Smooth muscle cell (in vitro differentiated cells): ENCODE measurements at regions not wholly inside any gene's neighbourhood (a gene's known extent, or its start where the extent isn't known, plus 50 kb on each side); places are given as distances from the start of the nearest gene placed in this dataset.

Experiments
- DNase-seq: peaks from one replicate; lab custom pipeline; 2025; ENCODE audit not compliant: unreplicated experiment; lab: John Stamatoyannopoulos, UW
- H2AFZ ChIP-seq: fragments of 200-600 bp; sonication (generic); 2 replicates; pipeline ENCODE4 v1.6.0; 2016; ENCODE audit warnings: antibody characterized with exemption, low read depth, mild to moderate bottlenecking
- H3F3A ChIP-seq: fragments of 200-600 bp; sonication (generic); 2 replicates; pipeline ENCODE4 v1.6.0; 2017; ENCODE audit warnings: antibody characterized with exemption, low read depth
- H3K27ac ChIP-seq: fragments of 200-600 bp; sonication (generic); 2 replicates; pipeline ENCODE4 v1.5.1; 2016; ENCODE audit warnings: low read depth, mild to moderate bottlenecking
- H3K27me3 ChIP-seq: fragments of 200-600 bp; sonication (generic); 2 replicates; pipeline ENCODE4 v1.6.1; 2016; ENCODE audit warnings: low read depth, mild to moderate bottlenecking
- H3K36me3 ChIP-seq: fragments of 200-600 bp; sonication (generic); 2 replicates; pipeline ENCODE4 v1.5.1; 2016; ENCODE audit warnings: low read depth
- H3K4me1 ChIP-seq: fragments of 200-600 bp; sonication (generic); 2 replicates; pipeline ENCODE4 v1.5.1; 2016; ENCODE audit warnings: low read depth
- H3K4me2 ChIP-seq: fragments of 200-600 bp; sonication (generic); 2 replicates; pipeline ENCODE4 v1.6.0; 2016; ENCODE audit warnings: mild to moderate bottlenecking
- H3K4me3 ChIP-seq: fragments of 200-600 bp; sonication (generic); 2 replicates; pipeline ENCODE4 v1.5.1; 2016; ENCODE audit warnings: mild to moderate bottlenecking
- H3K79me2 ChIP-seq: fragments of 200-600 bp; sonication (generic); 2 replicates; pipeline ENCODE4 v1.6.0; 2016; ENCODE audit warnings: low read depth, mild to moderate bottlenecking
- H3K9ac ChIP-seq: fragments of 200-600 bp; sonication (generic); 2 replicates; pipeline ENCODE4 v1.6.0; 2016; ENCODE audit warnings: low read depth
- H3K9me3 ChIP-seq: fragments of 200-600 bp; sonication (generic); replicated peaks from 2 replicates; pipeline ENCODE4 v1.5.1; 2016; ENCODE audit warnings: low read depth
- H4K20me1 ChIP-seq: fragments of 200-600 bp; sonication (generic); 2 replicates; pipeline ENCODE4 v1.6.0; 2016; ENCODE audit warnings: low read depth
- WGBS: methylation state at CpG from one replicate; pipeline ENCODE4 v1.1.7; 2016; ENCODE audit warnings: low lambda C conversion rate; 5-methylcytosine and 5-hydroxymethylcytosine counted together
- TF ChIP-seq, protein P1 (sequence below): fragments of 200-600 bp; sonication (generic); IDR thresholded peaks from 2 replicates; pipeline ENCODE4 v1.5.1; 2017; ENCODE audit warnings: borderline replicate concordance, mild to moderate bottlenecking, antibody characterized with exemption; ENCODE audit not compliant: insufficient read depth, poor library complexity, severe bottlenecking

DNA sequence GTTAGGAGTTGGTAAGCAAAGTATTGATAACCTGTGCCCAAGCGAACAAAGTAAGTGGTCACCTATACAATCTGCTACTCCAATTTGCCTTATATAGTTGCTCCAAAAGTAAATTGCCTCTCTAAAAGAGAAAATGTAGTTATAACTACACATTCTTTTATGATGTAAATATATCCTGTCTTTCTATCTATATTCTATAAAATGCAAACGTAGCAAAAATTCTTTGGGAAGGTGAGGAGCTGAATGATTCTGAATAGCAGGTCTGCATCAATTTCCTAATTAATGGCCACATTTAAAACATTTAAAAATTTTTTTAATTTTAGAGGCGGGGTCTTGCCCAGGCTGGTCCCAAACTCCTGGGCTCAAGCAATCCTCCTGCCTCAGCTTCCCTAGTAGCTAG lies 64.2 kb upstream of the ASIP start:
- 92% methylated on average over 3 of the region's 3 CpGs for WGBS
- Histone ChIP-seq H2AFZ (no peak overlapping the region), H3K4me1 (no peaks in the 10 kb centered on the region), H3K27ac (no peak overlapping the region), H3F3A (no peaks in the 10 kb centered on the region), H3K4me3 (no peak overlapping the region), H3K36me3 (no peaks in the 10 kb centered on the region), H3K79me2 (no peaks in the 10 kb centered on the region), H3K27me3 (no peaks in the 10 kb centered on the region), H3K4me2 (no peak overlapping the region), H4K20me1 (no peaks in the 10 kb centered on the region), H3K9ac (no peak overlapping the region), H3K9me3 (no peaks in the 10 kb centered on the region)
- TF ChIP-seq, protein P1, sequence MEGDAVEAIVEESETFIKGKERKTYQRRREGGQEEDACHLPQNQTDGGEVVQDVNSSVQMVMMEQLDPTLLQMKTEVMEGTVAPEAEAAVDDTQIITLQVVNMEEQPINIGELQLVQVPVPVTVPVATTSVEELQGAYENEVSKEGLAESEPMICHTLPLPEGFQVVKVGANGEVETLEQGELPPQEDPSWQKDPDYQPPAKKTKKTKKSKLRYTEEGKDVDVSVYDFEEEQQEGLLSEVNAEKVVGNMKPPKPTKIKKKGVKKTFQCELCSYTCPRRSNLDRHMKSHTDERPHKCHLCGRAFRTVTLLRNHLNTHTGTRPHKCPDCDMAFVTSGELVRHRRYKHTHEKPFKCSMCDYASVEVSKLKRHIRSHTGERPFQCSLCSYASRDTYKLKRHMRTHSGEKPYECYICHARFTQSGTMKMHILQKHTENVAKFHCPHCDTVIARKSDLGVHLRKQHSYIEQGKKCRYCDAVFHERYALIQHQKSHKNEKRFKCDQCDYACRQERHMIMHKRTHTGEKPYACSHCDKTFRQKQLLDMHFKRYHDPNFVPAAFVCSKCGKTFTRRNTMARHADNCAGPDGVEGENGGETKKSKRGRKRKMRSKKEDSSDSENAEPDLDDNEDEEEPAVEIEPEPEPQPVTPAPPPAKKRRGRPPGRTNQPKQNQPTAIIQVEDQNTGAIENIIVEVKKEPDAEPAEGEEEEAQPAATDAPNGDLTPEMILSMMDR: no peak
- DNase-seq: no peak

DNA sequence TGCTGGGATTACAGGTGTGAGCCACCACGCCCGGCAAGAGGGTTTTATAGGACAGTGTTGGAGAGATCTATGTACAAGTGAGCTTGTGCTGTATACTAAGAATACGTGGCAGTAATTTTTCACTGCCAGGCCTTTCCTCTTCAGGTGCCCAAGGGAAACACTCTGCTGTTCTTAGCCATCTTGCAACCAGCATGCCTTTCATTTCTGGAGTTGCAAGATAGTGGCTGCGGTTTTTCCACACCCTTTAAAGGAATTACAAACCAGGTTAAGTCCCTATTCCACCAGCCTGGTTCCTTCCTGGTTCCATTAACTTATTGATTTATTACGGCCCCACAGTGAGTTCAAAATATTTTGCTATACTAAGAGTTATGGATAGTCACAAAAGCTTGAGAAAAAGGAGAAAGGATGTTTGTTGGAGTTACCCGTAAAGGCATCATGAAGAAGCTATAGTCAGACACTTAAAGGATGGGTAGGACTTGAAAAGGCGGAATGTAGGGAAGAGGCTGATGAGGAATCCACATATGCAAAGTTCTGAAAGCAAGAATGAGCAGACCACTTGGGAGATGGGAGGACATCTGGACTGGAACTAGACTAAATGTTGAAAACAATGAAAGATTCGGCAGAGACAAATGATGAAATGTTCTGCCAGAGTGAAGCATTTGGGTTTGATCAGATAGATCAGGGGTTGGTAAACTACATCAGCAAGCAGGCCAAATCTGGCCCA lies 61.4 kb upstream of the ASIP start:
- Histone ChIP-seq H3F3A (no peaks in the 10 kb centered on the region), H3K4me1 (no peaks in the 10 kb centered on the region), H3K79me2 (no peaks in the 10 kb centered on the region), H3K27me3 (no peaks in the 10 kb centered on the region), H3K27ac (no peak overlapping the region), H3K36me3 (no peaks in the 10 kb centered on the region), H4K20me1 (no peaks in the 10 kb centered on the region), H3K4me2 (no peak overlapping the region), H3K4me3 (no peak overlapping the region), H3K9me3 (no peaks in the 10 kb centered on the region), H2AFZ (no peak overlapping the region), H3K9ac (no peak overlapping the region)
- 93% methylated on average over 8 of the region's 8 CpGs for WGBS
- TF ChIP-seq, protein P1: no peak
- no peak for DNase-seq

DNA sequence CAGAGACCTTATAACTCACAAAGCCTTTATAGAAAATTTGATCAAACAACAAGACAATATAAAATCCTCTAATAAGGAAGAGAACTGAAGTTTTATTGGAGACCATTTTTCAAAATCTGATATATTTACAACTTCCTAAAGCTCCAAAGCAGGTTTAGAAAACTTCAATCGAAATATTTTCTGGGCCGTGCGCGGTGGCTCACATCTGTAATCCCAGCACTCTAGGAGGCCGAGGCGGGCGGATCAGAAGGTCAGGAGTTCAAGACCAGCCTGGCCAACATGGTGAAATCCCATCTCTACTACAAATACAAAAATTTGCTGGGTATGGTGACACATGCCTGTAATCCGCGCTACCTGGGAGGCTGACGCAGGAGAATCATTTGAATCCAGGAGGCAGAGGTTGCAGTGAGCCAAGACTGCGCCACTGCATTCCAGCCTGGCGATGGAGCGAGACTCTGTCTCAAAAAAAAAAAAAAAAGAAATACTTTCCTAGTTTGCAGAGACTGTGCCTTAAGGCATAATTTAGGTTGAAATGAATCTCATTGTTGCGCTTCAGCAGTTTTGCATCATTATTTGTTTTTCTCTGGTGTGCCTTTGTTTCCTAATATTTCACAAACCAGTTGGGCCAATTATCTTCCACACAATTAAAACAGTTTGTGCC lies 60.6 kb upstream of the ASIP start:
- Histone ChIP-seq H3K36me3 (no peaks in the 10 kb centered on the region), H3K79me2 (no peaks in the 10 kb centered on the region), H3K4me1 (no peaks in the 10 kb centered on the region), H3K27ac (no peak overlapping the region), H3K9ac (no peak overlapping the region), H4K20me1 (no peaks in the 10 kb centered on the region), H2AFZ (no peak overlapping the region), H3K27me3 (no peaks in the 10 kb centered on the region), H3K4me2 (no peak overlapping the region), H3K9me3 (no peaks in the 10 kb centered on the region), H3F3A (no peaks in the 10 kb centered on the region), H3K4me3 (no peak overlapping the region)
- WGBS: 90% methylated on average over 14 of the region's 14 CpGs
- no peak for DNase-seq
- TF ChIP-seq, protein P1: no peak
